GM12892 (cell line): ENCODE measurements at regions not wholly inside any gene's neighbourhood (a gene's known extent, or its start where the extent isn't known, plus 50 kb on each side); places are given as distances from the start of the nearest gene placed in this dataset.

Experiments used
- POLR2A ChIP-seq: IDR thresholded peaks from 2 replicates; pipeline ENCODE4 v1.6.1; 2011; ENCODE audit warnings: low read depth, low read length, control low read depth
- POLR2AphosphoS5 ChIP-seq: IDR thresholded peaks from 2 replicates; pipeline ENCODE4 v1.6.1; 2011; ENCODE audit warnings: low read depth, low read length, control low read depth
- TAF1 ChIP-seq: IDR thresholded peaks from 2 replicates; pipeline ENCODE4 v1.6.1; 2011; ENCODE audit warnings: low read depth, mild to moderate bottlenecking, control low read depth, low read length, borderline replicate concordance

- TF ChIP-seq POLR2A (no peak), TAF1 (no peak), POLR2AphosphoS5 (no peak)
Observed at GRCh38 chr15:95497634-95498033, 832.9 kb upstream of the NR2F2 start.
